GM19043 (cell line): ENCODE measurements at regions not wholly inside any gene's neighbourhood (a gene's known extent, or its start where the extent isn't known, plus 50 kb on each side); places are given as distances from the start of the nearest gene placed in this dataset.

Source experiments
- ATAC-seq: cut with Tn5 transposase; IDR thresholded peaks from one replicate; pipeline ENCODE4 v1.9.1; 2021; ENCODE audit warnings: low read depth; ENCODE audit not compliant: unreplicated experiment

- peak; percentile 85 for ATAC-seq
Measured at GRCh38 chr14:39755269-39755878, 323.1 kb upstream of the FBXO33 start.

DNA sequence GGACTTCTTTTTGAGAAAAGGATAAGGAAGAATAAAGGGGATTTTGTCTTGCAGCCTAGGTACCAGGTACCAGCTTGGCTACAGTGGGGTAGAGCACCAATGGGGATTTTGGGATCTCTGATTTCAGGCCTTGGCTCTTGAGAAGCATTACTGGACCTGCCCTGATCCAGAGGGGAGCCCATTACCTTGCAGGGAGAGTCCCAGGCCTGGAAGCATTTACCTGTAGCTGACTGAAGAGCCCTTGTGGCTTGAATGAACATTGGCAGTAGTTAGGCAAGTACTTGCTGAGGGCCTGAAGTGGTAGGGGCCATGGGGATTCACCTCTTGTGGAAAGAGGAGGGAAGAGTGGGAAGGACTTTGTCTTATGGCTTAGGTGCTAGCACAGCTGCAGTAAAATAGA is 308.2 kb upstream of the FBXO33 start:
- no peak for ATAC-seq

GRCh38 chr14:39739796-39740195 is 307.6 kb upstream of the FBXO33 start:
- no peak for ATAC-seq

- no peak for ATAC-seq
Measured at GRCh38 chr14:39734306-39734705, 302.1 kb upstream of the FBXO33 start.

DNA sequence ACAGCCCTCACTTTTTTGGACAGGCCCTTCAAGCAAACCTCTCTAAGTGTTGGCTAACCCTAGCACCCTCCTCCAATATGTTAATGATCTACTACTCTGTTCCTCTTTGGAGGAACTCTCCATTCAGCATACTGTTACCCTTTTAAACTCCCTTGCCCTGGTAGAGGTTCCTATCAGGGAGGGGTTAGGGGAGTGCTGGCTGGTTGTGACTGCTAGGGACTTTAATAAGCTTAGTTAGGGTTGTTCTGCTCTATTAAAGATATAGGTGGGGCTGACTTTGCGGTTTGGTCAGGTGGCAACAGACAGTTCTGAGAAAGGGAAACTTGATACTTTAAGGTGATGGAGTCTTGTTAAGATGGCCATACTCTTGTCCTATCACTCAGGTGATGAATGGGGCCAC is 301.5 kb upstream of the FBXO33 start:
- peak; percentile 57 for ATAC-seq

DNA sequence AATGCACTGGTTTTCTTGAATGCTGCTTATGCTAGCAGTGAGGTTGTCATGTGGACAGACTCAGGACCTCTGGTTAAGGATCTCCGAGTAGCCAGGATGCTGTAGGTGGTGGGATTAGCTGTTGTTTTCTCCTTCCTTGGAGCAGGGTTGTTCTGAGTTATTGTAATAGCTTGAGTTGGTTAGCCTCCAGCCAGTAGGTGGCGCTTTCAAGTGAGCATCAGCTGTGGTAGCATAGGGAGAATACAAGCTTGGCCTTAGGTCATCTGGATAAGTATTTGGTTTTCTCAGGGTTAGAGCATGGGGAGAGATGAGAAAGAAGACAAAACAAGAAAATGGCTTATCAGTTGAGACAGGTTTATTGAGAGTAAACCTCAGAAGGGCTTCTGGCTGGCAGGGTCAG is 299.7 kb upstream of the FBXO33 start:
- no peak for ATAC-seq

GRCh38 chr14:39726563-39726962 is 294.3 kb upstream of the FBXO33 start:
- no peak for ATAC-seq

- ATAC-seq, result no peak
Measured at GRCh38 chr14:39722547-39723273, 290.5 kb upstream of the FBXO33 start.

- ATAC-seq, result no peak
Measured at GRCh38 chr14:39716987-39717570, 284.8 kb upstream of the FBXO33 start.

DNA sequence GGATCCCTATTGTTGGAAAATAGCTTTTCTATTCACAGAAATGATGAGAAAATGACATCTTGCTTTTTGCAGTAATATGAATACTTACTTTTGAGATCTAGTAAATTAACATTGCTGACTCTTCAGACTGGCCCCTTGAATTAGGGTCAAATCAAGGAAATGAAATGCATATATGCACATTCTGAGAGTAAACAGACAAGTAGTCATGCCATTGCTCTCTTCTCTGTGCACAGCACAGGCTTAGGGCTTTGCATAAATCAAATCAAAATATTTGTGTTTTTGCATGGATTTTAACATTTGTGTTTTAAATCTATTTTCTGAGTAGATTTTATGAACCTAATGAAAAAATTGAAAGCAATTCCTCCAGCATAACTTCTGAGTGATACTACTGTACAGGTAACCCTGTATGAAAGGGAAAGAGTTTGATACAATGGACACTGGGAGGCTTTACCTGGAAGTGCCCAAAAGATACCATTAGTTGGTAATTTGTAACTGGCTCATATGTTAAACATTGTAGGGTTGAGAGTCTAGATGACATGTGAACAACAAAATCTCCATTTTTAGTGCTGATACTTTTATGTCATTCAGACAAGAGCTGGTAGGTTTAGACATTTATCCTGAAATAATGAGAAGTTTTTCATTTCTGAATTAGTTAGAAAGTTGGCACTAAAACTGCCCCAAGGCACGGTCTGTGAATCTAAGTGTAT is 280.2 kb upstream of the FBXO33 start:
- no peak for ATAC-seq

DNA sequence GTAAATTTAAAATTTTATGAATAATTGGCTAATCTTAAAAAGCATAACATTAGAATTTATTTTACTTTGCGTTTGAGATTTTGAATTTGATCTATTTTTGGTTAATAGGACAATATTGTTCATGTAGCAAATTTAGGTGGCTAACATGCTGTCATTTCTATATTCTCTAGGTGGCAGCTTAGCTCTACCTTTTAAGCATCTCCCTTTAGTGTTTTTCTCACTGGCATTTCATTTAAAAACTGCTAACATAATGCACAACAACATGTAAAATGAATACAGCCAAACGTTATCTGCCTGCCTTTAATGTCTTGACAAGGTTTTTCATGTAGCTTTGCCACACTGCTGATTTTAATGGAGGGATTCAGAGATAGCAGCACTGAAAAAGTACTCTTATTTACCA is 272.4 kb upstream of the FBXO33 start:
- no peak for ATAC-seq

DNA sequence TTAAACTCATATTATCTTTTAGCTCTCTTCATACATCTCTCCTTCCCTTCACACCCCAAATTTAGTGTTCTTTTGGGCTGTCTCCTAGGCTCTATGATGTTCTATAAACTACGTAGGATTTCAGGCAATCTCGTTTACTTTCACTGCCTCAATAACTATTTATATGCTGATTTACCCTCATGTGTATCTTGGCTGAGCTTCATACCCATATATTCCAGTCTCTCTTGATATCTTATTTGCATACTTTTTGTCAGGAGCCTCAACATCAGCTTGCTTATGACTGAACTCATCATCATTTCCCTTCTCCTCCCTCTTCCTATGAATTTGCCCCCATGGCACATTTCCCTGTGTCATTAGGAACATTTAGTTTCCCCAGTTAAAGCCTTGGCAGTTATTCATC is 262.1 kb upstream of the FBXO33 start:
- no peak for ATAC-seq

- ATAC-seq, result no peak
Measured at GRCh38 chr14:39683691-39684260, 251.5 kb upstream of the FBXO33 start.

GRCh38 chr14:39682582-39682981 is 250.3 kb upstream of the FBXO33 start:
- no peak for ATAC-seq

DNA sequence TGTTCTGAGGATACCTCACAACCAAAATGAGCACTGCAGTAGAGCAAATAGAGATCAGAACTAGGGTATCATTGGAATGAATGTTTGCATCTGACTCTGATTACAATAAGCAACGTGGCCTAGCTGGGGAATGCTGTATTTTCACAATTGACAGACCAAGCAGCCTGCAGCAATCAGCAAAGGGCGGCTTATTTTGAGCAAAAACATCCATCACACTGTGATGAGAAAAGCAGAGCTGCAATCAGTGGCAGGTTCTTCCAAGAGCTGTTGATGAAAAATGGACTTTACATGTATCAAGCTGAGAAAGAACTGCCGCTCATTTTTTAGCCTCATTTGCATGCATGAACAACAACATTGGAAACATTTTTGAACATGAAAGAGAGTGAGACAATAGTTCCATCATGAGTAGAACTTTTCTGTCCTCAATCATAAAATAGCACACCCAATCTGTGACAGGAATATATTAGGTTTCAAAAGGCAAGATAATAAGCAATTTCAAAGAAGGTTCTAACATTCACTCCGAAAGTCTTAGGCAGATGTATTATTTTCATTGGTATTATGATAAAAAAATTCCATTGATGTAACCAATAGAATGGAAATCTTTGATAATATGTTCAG is 249.7 kb upstream of the FBXO33 start:
- ATAC-seq, result no peak

- ATAC-seq, result peak; percentile 79
Measured at GRCh38 chr14:39680777-39681176, 248.5 kb upstream of the FBXO33 start.

- no peak for ATAC-seq
Measured at GRCh38 chr14:39673734-39674133, 241.5 kb upstream of the FBXO33 start.

DNA sequence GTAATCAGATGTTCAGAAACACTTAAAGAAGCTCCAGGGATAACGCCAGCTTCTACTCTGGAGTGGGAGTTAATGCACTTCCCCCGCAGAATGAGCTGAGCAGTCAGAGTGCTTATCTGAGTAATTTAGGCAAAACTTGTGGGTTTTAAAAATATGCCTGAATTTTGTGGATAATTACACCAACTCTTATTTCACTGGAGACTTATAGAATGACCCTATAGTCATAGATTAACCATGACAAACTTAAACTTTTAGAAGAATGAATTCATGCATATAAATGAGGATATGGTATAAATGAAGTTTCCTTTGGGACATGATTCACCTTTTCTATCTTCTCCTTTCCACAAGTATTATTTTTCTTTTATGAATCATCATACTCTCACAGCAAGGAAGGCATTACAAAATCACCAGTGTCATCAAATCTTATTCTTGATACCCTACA is 241.1 kb upstream of the FBXO33 start:
- ATAC-seq, result no peak

DNA sequence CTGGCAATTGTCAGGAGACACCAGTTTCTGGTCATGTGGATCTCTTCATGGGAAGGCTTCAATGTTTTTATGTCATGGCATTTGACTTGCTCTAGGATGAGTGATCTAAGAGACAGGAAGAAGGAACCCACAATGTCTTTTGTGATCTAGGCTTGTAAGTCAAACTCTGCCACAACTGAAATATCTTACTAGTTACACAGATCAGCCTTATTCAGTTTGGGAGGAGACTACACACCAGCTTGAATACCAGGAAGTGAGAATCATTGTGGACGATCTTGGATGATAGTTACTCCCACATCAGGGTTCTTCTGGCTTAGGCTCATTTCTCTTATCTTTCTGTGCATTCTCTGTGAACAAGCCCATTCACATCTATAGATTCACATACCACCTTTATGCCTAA is 236.2 kb upstream of the FBXO33 start:
- ATAC-seq, result no peak

- ATAC-seq, result no peak
Measured at GRCh38 chr14:39666386-39666785, 234.2 kb upstream of the FBXO33 start.

DNA sequence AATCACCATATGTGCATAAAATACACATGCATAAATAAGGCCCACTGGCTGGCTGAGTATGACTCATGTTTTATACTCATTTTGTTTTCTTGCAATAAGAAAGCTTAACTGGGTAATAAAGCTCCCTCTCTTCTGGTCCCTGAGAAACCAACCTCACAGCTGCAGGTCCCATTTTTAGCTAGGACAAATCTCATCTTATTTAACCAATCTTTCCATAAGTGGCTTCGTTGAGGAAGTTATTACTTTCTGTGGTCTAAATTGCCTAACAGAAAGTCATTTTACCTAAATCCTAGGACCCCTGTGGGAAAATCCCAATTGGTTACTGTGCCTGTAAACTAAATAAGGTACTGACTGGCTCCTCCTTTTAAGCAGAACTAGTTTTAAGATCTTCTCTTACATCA is 232.8 kb upstream of the FBXO33 start:
- no peak for ATAC-seq
